ENCODE measurements at regions not wholly inside any gene's neighbourhood (a gene's known extent, or its start where the extent isn't known, plus 50 kb on each side); places are given as distances from the start of the nearest gene placed in this dataset.
"Not testable (repeated sequence)": the region's sequence is repeated elsewhere in the genome, so short reads cannot be mapped to it uniquely, and the experiment has no call there.

- DNase-seq (ENCODE audit: extremely low read depth, low read depth) = no peak
- TF ChIP-seq CTCF (IDR thresholded peaks at IDR 0.05; ENCODE audit: low read depth, low read length) = no peak
Measured at GRCh38 chr12:47312808-47313426, 233.2 kb upstream of the AMIGO2 start.

DNA sequence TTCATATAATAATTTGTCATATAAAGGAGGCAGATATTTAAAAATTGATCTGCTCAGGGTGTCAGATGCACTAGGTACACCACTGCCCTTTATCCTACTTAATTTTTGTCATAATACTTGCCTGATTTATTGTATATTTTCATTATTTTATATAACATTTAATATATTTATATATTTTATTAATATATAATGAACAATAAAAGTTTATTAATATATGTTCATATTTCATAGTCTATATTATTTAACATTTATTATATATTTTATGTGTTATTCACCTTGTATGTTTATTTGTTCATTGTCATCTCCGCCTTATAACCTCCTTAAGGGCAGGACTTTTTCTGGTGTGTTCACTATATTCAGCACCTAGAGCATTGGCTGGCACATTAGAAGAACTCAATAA lies 232.4 kb upstream of the AMIGO2 start:
- no peak for DNase-seq (ENCODE audit: extremely low read depth, low read depth)
- TF ChIP-seq CTCF (IDR thresholded peaks at IDR 0.05; ENCODE audit: low read depth, low read length) = no peak

DNA sequence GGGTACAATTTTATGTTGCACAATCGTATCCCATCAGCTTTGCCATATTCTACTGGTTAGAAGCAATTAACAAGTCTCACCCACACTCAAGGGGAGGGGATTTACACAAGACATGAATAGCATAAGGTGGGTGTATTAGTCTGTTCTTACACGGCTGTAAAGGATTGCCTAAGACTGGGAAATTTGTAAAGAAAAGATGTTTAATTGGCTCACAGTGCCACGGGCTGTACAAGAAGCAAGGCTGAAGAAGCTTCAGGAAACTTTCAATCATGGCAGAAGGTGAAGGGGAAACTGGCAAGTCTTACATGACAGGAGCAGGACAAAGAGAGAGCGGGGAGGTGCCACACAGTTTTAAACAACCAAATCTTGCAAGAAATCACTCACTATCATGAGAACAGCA lies 231.8 kb upstream of the AMIGO2 start:
- DNase-seq (ENCODE audit: extremely low read depth, low read depth) = no peak
- TF ChIP-seq CTCF (IDR thresholded peaks at IDR 0.05; ENCODE audit: low read depth, low read length) = no peak

DNA sequence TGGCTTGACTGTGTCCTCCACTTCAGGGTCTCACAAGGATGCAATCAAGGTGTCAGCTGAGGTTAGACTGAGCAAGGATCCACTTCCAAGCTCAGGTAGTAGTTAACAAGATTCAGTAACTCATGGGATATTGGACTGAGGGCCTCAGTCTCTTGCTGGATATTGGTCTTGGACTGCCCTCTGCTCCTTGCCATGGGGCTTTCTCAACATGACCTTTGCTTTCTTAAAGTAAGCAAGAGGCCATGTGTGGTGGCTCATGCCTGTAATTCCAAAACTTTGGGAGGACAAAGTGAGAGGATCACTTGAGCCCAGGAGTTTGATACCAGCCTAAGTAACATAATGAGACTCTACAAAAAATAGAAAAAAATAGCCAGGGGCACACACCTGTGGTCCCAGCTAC lies 231.3 kb upstream of the AMIGO2 start:
- no peak for TF ChIP-seq CTCF (IDR thresholded peaks at IDR 0.05; ENCODE audit: low read depth, low read length)
- no peak for DNase-seq (ENCODE audit: extremely low read depth, low read depth)

- no peak for DNase-seq (ENCODE audit: extremely low read depth, low read depth)
- TF ChIP-seq CTCF (IDR thresholded peaks at IDR 0.05; ENCODE audit: low read depth, low read length) = no peak
Measured at GRCh38 chr12:47308672-47309071, 228.9 kb upstream of the AMIGO2 start.

DNA sequence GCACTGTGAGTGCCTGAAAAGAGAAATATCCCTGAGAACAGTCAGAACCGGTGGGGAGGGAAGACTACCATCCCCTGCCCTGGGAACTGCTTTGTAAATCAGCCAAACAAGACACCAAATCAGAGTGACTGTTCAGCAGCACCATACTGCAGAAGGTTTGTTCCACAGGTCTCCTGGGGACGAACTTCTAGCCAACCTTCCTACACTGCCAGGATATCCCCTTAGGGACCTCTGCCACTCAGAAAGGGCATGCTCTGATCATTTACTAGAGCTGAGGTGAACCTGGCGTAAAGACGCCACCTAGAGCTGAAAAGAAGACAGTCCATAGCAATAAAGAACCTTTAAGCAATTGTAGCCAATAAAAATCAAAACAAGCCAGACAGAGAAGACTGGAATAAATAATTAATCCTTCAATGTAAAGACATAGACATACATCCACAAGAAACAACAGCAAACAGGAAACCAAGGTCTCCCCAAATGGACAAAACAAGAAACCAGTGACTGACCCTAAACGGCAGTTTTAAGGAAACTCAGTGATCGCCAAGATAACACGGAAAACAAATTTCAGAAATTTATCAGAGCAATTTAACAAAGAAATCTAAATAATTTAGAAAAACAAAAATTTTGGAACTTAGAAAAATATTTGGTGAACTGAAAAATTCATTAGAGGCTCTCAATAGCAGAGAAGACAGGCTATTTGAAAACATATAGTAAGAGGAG lies 228.1 kb upstream of the AMIGO2 start:
- TF ChIP-seq CTCF (IDR thresholded peaks at IDR 0.05; ENCODE audit: low read depth, low read length) = peak; percentile 72
- DNase-seq (ENCODE audit: extremely low read depth, low read depth) = peak; percentile 27

- DNase-seq (ENCODE audit: extremely low read depth, low read depth) = not testable (repeated sequence)
Measured at GRCh38 chr12:47306773-47307679, 227.3 kb upstream of the AMIGO2 start.

Measured in AG09319 (cell line).